ENCODE measurements at regions not wholly inside any gene's neighbourhood (a gene's known extent, or its start where the extent isn't known, plus 50 kb on each side); places are given as distances from the start of the nearest gene placed in this dataset.

DNA sequence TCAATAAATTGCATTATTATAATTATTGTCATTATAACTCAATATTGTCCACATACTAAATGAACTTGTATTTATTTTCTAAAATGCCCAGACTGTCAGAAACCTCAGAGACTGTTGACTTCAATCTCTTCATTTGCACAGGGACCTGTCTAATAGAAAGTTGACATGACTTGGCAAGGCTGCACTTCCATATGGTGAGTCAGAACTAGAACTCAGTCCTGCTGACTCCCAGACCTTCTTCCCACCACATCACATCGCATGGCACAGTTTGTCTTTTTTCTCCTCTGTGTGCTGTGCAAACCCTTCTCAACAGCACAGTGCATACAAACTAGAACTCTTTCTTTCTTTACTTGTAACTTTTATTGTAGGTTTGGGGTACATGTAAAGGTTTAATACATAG is 215.1 kb upstream of the BLID start:
- TF ChIP-seq GATA2 (IDR thresholded peaks at IDR 0.05; ENCODE audit: low read depth, low read length) (no peak), GATA3 (IDR thresholded peaks at IDR 0.05; ENCODE audit: low read depth, low read length) (no peak)

Data from SH-SY5Y (cell line).